ENCODE measurements at regions not wholly inside any gene's neighbourhood (a gene's known extent, or its start where the extent isn't known, plus 50 kb on each side); places are given as distances from the start of the nearest gene placed in this dataset.

DNA sequence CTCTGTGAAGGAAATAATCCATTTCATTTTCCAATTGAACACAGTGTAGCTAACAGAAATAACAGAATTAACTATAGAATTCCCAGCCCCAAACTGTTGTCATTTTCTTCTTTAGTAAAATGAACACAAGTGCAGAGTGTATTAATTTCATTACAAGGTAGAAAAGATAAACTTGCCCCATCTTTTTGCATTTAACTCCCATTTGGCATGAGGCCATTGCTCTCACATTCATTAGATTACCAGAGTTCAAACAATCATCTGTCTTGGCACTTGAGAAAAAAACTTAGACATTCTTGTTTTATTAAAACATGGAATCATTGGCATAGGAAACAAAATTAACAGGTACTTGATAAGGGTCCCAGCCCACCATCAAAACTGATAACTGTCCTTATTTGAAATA, 821.5 kb upstream of the C9orf72 start:
- Mint-ChIP-seq H3K4me3 (no peak overlapping the region), H3K27me3 (no peaks in the 10 kb centered on the region), H3K27ac (no peak overlapping the region), H3K36me3 (ENCODE audit: low read depth) (no peaks in the 10 kb centered on the region), H3K9me3 (peaks cover 2% of the 10 kb centered on the region), H3K4me1 (no peaks in the 10 kb centered on the region)
- DNase-seq: no peak
- CTCF ChIA-PET: no interaction called here
- POLR2A ChIA-PET: no interaction called here

DNA sequence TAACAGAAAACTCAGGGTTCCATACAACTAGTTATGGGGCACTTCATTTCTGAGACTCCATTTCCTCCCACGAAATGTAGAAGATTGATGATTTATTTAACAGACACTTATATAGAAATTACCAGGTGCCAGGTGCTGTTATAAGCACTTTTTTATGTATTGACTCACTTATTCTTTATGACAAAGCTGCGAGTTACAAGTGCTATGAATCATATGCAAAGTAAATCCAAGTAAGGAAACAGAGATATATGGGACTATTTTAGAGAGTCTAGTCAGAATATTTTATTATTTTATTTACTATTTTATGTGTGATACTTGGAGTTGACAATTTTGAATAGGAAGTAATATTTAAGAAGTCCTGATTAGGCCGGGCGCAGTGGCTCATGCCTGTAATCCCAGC, 822.8 kb upstream of the C9orf72 start:
- Mint-ChIP-seq H3K4me1 (no peaks in the 10 kb centered on the region), H3K9me3 (peaks cover 2% of the 10 kb centered on the region), H3K27me3 (no peaks in the 10 kb centered on the region), H3K36me3 (ENCODE audit: low read depth) (no peaks in the 10 kb centered on the region), H3K27ac (no peak overlapping the region), H3K4me3 (no peak overlapping the region)
- ChIA-PET POLR2A (no interaction called here), CTCF (no interaction called here)
- no peak for DNase-seq

DNA sequence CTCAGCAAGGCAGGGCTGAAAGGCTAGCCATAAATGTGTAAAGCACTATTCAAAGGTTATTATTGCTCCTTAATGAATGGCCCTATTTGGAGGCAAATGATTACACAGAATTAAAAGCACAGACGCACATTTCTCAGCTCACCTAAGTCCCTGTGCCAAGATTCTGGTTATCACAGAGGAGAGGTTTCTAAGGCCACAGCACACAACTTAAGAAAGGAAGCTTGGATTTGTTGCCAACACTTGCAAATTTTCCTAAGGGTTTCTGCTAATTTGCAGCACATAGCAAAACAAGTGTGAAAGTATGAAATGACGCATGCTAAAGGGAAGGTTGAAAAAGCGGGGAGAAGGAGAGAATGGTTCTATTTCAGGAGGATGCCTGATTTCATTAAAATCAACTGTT, 834.1 kb upstream of the C9orf72 start:
- ChIA-PET POLR2A (no interaction called here), CTCF (no interaction called here)
- no peaks in the 10 kb centered on the region for H3K4me1 Mint-ChIP-seq
- H3K27me3 Mint-ChIP-seq: no peaks in the 10 kb centered on the region
- no peak for DNase-seq
- H3K9me3 Mint-ChIP-seq: no peaks in the 10 kb centered on the region
- no peak overlapping the region for H3K4me3 Mint-ChIP-seq
- H3K36me3 Mint-ChIP-seq (ENCODE audit: low read depth): no peaks in the 10 kb centered on the region
- no peak overlapping the region for H3K27ac Mint-ChIP-seq

DNA sequence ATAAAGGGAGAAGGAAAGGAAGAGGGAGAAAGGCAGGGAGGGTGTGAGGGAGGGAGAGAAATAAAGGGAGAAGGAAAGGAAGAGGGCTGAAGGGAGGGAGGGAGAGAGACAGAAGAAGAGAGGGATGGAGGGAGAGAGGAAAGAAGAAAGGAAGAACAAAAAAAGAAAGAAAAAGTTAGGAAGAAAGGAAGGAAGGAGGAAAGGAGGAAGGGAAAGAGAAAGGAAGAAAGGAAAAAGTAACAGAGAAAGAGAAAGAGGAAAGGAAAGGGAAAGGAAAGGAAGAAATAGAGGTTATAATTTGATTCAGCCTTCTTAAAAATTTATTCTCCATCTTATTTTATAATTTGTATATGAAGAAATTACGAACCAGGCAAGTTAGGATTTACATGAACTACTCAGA, 836.6 kb upstream of the C9orf72 start:
- no peaks in the 10 kb centered on the region for H3K9me3 Mint-ChIP-seq
- DNase-seq: no peak
- no peaks in the 10 kb centered on the region for H3K4me1 Mint-ChIP-seq
- ChIA-PET POLR2A (no interaction called here), CTCF (no interaction called here)
- H3K4me3 Mint-ChIP-seq: no peak overlapping the region
- no peak overlapping the region for H3K27ac Mint-ChIP-seq
- H3K27me3 Mint-ChIP-seq: no peaks in the 10 kb centered on the region
- no peaks in the 10 kb centered on the region for H3K36me3 Mint-ChIP-seq (ENCODE audit: low read depth)

DNA sequence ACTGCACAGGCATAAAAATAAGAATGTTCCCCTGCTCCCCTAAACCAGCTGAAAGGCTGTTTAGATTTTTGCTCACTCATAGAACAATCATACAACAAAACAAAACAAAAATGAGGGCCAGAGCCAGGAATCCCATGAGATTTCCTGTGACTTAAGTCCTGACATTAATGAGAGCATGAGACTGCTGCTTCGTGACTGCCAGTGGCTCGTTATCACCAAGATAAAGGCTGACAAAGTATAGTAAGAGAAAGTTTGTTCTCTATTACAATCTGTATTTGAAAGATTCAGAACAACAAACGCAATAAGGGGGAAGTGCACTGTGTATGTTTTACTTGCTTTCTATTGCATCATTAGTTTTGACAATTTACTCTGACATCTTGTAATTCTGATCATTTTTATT, 837.1 kb upstream of the C9orf72 start:
- ChIA-PET POLR2A (no interaction called here), CTCF (no interaction called here)
- Mint-ChIP-seq H3K9me3 (no peaks in the 10 kb centered on the region), H3K27ac (no peak overlapping the region), H3K4me1 (no peaks in the 10 kb centered on the region), H3K27me3 (no peaks in the 10 kb centered on the region), H3K36me3 (ENCODE audit: low read depth) (no peaks in the 10 kb centered on the region), H3K4me3 (no peak overlapping the region)
- no peak for DNase-seq

DNA sequence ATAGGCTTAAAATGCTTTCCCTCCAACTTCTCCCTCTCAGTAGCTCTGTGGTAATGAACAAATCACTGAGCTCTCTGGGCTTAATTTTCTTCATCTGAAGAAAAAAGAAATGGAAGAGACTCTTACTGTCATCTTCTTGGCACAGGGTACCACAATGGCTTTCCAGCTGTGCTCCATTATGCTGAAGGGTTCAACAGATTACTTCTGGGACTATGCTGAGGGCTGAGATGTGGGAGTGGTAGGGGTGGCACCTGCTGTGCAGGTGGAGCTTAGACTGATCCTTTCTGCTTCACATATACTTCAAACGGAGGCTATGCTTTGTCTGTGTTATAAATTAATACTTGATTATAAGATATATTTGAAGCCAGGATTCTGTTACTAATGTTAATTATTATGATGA, 840.2 kb upstream of the C9orf72 start:
- ChIA-PET POLR2A (no interaction called here), CTCF (no interaction called here)
- Mint-ChIP-seq H3K9me3 (no peaks in the 10 kb centered on the region), H3K4me1 (no peaks in the 10 kb centered on the region), H3K4me3 (no peak overlapping the region), H3K27ac (no peak overlapping the region), H3K36me3 (ENCODE audit: low read depth) (no peaks in the 10 kb centered on the region), H3K27me3 (no peaks in the 10 kb centered on the region)
- no peak for DNase-seq

DNA sequence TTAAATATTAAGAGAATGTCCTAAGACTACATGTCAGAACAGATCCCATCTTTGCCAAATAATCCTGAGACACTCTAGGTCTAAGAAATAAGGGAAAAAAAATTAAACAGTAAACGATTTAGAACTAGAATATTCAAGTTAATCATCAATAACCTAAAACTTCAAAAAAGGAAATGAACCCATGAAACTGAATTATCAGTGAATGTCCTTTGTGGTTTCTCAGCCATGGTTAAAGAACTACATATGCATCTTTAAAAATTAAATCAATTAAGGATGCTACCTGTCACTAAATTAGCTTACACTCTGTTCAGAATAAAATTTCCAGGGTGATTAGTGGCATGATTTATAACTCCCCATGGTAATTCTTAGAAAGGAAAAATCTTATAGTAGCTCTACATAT, 850.0 kb upstream of the C9orf72 start:
- Mint-ChIP-seq H3K9me3 (no peaks in the 10 kb centered on the region), H3K36me3 (ENCODE audit: low read depth) (no peaks in the 10 kb centered on the region), H3K27me3 (no peaks in the 10 kb centered on the region), H3K4me3 (no peak overlapping the region), H3K4me1 (no peaks in the 10 kb centered on the region), H3K27ac (no peak overlapping the region)
- POLR2A ChIA-PET: no interaction called here
- CTCF ChIA-PET: no interaction called here
- no peak for DNase-seq

DNA sequence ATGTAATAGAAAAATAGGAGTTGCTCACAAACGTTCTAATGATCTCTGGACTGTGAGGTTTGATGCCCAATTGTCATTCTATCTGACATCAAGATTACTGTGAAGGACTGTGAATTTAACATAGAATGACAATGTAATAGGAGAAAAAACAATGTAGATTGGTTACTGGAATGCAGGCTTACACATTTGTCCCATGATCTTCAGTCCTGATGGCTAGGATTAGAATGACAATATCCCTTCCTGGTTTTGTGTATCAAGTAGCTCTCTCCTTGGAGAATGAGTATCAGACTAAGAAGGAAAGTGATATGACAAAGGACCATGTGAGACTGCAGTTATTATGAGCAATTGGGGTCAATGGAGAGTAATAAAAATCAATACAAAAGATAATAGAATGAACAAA, 862.2 kb upstream of the C9orf72 start:
- H3K27me3 Mint-ChIP-seq: no peaks in the 10 kb centered on the region
- no peaks in the 10 kb centered on the region for H3K4me1 Mint-ChIP-seq
- H3K27ac Mint-ChIP-seq: no peak overlapping the region
- DNase-seq: no peak
- ChIA-PET POLR2A (no interaction called here), CTCF (no interaction called here)
- no peak overlapping the region for H3K4me3 Mint-ChIP-seq
- H3K9me3 Mint-ChIP-seq: peaks cover 8% of the 10 kb centered on the region
- H3K36me3 Mint-ChIP-seq (ENCODE audit: low read depth): no peaks in the 10 kb centered on the region

DNA sequence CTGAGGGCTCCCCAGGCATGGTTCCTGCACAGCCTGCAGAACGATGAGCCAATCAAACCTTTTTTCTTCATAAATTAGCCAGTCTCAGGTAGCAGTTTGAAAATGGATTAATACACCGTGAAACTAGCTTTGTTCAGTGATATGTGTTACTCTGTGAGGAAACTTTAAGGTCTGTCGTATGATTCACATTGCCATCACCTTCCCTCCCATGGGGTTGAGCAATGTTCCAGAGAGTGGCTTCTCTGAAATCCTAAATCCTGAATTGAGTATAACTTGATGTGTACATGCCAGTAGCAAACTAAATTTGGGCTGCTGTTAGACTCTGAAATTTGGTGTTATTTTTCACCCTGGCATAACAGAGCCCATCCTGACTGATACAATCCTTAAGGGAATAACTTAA, 866.4 kb upstream of the C9orf72 start:
- CTCF ChIA-PET: no interaction called here
- Mint-ChIP-seq H3K4me3 (no peak overlapping the region), H3K36me3 (ENCODE audit: low read depth) (no peaks in the 10 kb centered on the region), H3K9me3 (peaks cover 12% of the 10 kb centered on the region), H3K27me3 (no peaks in the 10 kb centered on the region), H3K27ac (no peak overlapping the region), H3K4me1 (no peaks in the 10 kb centered on the region)
- DNase-seq: no peak
- POLR2A ChIA-PET: no interaction called here

DNA sequence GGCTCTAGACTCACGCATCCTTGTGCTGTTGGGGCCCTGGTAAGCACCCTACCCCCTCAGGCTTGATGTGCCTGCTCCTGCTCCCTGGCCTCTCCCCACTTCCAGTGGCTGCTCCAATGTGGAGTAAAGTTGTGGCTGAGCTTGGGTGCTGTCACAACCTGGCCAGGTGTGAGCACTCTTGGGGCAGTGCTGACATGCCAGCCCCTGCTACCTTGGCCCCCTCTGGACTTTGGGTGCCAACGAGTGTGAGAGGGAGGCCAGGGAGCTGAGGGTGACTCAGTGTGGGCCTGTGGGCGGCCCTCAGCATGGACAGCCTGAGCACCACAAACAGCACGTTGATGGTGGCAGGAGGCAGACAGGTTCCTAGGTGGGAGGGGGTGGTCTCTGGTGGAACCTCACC, 870.2 kb upstream of the C9orf72 start:
- H3K27me3 Mint-ChIP-seq: no peaks in the 10 kb centered on the region
- ChIA-PET POLR2A (no interaction called here), CTCF (no interaction called here)
- no peak for DNase-seq
- no peak overlapping the region for H3K27ac Mint-ChIP-seq
- H3K4me3 Mint-ChIP-seq: no peak overlapping the region
- H3K36me3 Mint-ChIP-seq (ENCODE audit: low read depth): no peaks in the 10 kb centered on the region
- H3K4me1 Mint-ChIP-seq: no peaks in the 10 kb centered on the region
- H3K9me3 Mint-ChIP-seq: peaks cover 6% of the 10 kb centered on the region

DNA sequence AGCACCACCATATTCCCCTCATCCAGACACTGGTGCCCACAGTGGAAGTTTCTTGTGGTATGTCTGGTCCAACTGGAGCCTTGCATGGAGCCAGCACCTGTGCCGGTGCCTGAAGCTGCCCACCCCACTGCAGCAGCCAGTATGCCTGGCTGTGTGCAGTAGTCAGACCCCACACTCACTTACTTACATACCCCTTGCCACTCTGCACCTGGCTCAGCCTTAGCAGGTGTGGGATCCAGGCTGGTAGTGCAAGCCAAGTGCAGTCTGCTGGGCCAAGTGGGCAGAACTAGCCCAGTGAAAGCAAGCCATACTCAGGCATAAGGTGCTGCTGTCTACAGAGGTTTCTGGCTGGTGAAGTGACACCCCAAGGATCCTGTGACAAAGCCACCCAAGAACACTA, 871.4 kb upstream of the C9orf72 start:
- no peak for DNase-seq
- Mint-ChIP-seq H3K4me1 (no peaks in the 10 kb centered on the region), H3K27ac (no peak overlapping the region), H3K4me3 (no peak overlapping the region), H3K9me3 (peaks cover 6% of the 10 kb centered on the region), H3K27me3 (no peaks in the 10 kb centered on the region), H3K36me3 (ENCODE audit: low read depth) (no peaks in the 10 kb centered on the region)
- CTCF ChIA-PET: no interaction called here
- POLR2A ChIA-PET: no interaction called here

DNA sequence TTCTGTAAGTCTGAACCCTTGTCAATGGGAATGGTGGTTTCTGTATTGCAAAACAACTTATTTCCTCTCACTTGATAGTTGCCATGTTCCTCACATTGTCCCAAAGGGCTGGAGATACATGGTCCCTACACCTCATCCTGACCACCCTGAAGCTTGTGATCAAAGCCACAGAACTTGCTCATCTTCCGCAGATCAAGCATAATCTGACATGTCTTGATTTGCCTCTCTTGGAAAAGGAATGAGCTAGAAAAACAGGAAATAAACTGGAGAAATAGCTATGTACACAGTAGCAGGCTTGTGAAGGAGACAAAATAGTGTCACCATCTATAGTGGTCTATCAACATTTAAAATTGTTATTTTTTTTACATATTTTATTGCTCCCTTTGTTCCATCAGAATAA, 871.9 kb upstream of the C9orf72 start:
- Mint-ChIP-seq H3K4me3 (no peak overlapping the region), H3K9me3 (peaks cover 6% of the 10 kb centered on the region), H3K27me3 (no peaks in the 10 kb centered on the region), H3K27ac (no peak overlapping the region), H3K36me3 (ENCODE audit: low read depth) (no peaks in the 10 kb centered on the region), H3K4me1 (no peaks in the 10 kb centered on the region)
- ChIA-PET CTCF (no interaction called here), POLR2A (no interaction called here)
- no peak for DNase-seq

DNA sequence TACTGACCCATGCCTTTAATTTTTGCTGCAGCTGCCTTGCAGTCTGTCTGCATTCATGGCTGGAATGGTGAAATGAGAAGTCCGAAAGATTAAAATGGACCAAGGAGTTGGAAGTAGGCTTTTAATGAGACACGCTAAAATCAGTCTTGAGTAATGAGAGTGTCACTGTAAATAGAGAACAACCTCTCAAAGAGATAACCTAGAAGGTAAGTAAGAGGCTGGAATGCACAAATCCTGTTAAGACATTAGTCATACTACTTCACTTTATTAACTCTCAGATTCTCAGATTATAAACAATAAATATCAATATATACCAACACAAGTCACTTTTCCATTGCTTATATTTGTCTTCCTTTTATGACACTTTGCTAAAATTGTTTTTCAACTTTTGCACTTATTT, 880.6 kb upstream of the C9orf72 start:
- Mint-ChIP-seq H3K4me1 (no peaks in the 10 kb centered on the region), H3K27ac (no peak overlapping the region), H3K9me3 (no peaks in the 10 kb centered on the region), H3K36me3 (ENCODE audit: low read depth) (no peaks in the 10 kb centered on the region), H3K4me3 (no peak overlapping the region), H3K27me3 (no peaks in the 10 kb centered on the region)
- no peak for DNase-seq
- ChIA-PET POLR2A (no interaction called here), CTCF (no interaction called here)

DNA sequence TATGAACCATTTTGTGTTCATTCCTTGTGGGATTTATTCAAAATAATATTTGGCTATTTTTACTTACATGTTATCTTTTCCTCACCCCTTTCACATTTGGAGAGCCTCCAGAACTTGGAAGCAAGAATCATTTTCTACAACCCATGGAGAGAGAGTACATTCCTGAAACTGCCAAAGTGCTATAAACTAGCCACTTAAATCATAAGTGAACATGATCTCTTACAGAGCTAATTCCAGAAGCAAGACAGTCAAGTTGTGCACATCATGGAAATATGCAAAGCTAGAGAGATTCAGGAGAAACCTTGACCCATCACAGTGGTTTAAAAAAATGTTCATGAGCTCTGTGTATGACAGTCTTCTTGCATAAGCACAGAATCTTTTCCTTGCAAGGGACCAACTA, 883.6 kb upstream of the C9orf72 start:
- ChIA-PET POLR2A (no interaction called here), CTCF (no interaction called here)
- Mint-ChIP-seq H3K9me3 (peaks cover 2% of the 10 kb centered on the region), H3K27me3 (no peaks in the 10 kb centered on the region), H3K27ac (no peak overlapping the region), H3K36me3 (ENCODE audit: low read depth) (no peaks in the 10 kb centered on the region), H3K4me3 (no peak overlapping the region), H3K4me1 (no peaks in the 10 kb centered on the region)
- no peak for DNase-seq

DNA sequence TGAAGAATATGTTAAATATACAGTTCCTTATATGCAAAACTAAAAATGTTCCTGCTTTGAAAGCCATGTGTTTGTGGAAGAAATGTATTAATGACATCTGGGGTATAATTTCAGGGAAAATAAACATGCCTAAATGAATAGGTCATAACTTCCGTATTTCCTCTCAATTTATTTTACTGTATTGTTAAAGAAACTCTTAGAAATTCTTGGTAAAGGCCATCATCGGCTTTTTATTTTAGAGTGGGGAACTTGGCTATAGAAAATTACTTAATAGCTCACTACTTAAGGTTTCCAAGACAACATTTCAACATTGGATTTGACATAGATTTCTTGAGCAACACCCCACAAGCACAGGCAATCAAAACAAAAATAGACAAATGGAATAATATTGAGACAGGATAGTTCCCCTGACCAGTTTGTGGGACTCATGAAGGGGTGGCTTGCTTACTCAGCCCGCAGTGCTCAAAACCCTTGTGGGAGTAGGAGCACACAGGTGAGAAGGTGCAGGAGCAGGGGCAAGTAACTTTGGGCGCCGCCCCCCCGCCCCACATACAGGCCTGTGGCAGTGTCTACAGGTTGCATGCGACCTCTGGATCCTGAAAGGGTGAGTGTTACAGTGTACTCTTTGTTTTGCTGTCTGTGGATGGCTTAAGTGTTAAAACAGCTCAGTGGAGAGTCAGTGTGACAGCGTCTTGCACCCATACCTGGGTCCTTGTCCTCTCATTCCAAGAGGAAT, 891.4 kb upstream of the C9orf72 start:
- Mint-ChIP-seq H3K27me3 (no peaks in the 10 kb centered on the region), H3K4me3 (no peak overlapping the region), H3K36me3 (ENCODE audit: low read depth) (no peaks in the 10 kb centered on the region), H3K4me1 (no peaks in the 10 kb centered on the region), H3K27ac (no peak overlapping the region), H3K9me3 (peaks cover 6% of the 10 kb centered on the region)
- CTCF ChIA-PET: no interaction called here
- POLR2A ChIA-PET: no interaction called here
- no peak for DNase-seq

Data from activated CD4-positive, alpha-beta T cell treated with anti-CD3 and anti-CD28 coated beads, Interleukin-2, amount 10 ng/mL, durations not matched to agents 7 days and 5 days (primary cell).